ENCODE measurements at regions not wholly inside any gene's neighbourhood (a gene's known extent, or its start where the extent isn't known, plus 50 kb on each side); places are given as distances from the start of the nearest gene placed in this dataset.

DNA sequence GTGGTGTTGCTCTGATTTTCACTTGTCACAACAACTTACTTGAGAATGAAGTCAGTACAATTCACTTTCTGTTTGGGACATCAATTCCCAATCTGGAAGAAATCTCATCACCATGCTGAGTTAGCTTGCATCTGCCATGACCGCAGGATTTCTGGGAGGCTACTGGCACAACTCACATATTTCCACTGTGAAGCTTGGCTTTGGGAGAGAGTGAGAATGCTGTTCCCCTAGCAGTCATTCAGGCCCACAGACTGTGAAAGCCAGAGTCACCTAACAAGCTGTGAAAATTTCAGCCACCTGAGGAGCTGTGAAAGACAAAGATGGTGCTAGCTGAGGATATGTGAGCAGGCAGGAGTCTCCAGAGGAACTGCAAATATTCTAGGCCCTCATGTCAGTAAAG lies 365.2 kb upstream of the TUSC1 start:
- TF ChIP-seq, protein P1, sequence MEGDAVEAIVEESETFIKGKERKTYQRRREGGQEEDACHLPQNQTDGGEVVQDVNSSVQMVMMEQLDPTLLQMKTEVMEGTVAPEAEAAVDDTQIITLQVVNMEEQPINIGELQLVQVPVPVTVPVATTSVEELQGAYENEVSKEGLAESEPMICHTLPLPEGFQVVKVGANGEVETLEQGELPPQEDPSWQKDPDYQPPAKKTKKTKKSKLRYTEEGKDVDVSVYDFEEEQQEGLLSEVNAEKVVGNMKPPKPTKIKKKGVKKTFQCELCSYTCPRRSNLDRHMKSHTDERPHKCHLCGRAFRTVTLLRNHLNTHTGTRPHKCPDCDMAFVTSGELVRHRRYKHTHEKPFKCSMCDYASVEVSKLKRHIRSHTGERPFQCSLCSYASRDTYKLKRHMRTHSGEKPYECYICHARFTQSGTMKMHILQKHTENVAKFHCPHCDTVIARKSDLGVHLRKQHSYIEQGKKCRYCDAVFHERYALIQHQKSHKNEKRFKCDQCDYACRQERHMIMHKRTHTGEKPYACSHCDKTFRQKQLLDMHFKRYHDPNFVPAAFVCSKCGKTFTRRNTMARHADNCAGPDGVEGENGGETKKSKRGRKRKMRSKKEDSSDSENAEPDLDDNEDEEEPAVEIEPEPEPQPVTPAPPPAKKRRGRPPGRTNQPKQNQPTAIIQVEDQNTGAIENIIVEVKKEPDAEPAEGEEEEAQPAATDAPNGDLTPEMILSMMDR (IDR thresholded peaks at IDR 0.05) = no peak
- TF ChIP-seq POLR2A (IDR thresholded peaks at IDR 0.05) = no peak

Data from lower leg skin (tissue), 3 donors.